NT2/D1 (cell line): ENCODE measurements at regions not wholly inside any gene's neighbourhood (a gene's known extent, or its start where the extent isn't known, plus 50 kb on each side); places are given as distances from the start of the nearest gene placed in this dataset.

ENCODE experiments used
- SUZ12 ChIP-seq: IDR thresholded peaks from 2 replicates; pipeline ENCODE4 v1.6.1; 2011; ENCODE audit not compliant: insufficient read length, insufficient read depth; ENCODE audit errors: extremely low read depth
- ZNF274 ChIP-seq: IDR thresholded peaks from 2 replicates; pipeline ENCODE4 v1.6.1; 2011; ENCODE audit warnings: mild to moderate bottlenecking, low read depth, low read length

- TF ChIP-seq SUZ12 (no peak), ZNF274 (no peak)
These were observed 555.2 kb downstream of the GABRG1 start for GRCh38 chr4:45568694-45569093.
